GM18517 (cell line): ENCODE measurements at regions not wholly inside any gene's neighbourhood (a gene's known extent, or its start where the extent isn't known, plus 50 kb on each side); places are given as distances from the start of the nearest gene placed in this dataset.

Source experiments
- ATAC-seq: cut with Tn5 transposase; IDR thresholded peaks from one replicate; pipeline ENCODE4 v1.9.1; 2021; ENCODE audit warnings: mild to moderate bottlenecking, moderate library complexity; ENCODE audit not compliant: unreplicated experiment

DNA sequence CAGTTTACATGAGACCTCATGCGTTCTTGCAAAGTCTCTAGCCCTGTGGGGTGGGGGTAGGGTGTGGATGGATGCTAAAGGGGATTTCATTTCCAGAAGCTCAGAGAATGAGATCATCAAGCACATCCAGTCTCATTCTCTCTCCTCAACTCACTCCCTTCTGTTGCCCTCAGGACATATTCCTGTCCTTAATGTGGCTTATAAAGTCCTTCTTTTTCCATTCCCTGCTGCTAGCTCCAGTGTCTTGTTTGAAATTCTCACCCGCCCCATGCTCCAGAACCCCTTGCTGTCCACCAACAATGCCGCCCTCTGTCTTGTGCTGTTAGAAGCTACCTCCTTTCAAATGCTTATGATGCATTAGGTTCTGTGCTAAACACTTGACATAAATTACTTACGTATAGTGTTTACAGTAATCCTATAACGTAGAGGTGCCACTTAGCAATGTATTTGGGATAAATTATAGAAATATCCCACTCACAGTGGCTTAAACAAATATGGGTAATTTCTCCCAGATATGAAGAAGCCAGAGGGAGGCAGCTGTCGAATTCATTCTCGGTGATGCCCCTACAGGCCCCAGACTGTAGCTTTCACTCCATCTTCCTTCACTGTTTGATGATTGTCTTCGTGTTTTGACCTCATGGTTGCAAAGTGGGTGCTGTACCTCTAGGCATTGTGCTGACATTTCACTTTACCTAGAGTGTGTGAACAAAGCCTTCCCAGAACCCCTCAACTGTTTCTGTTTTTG, 273.1 kb upstream of the TBL1XR1 start:
- no peak for ATAC-seq

GRCh38 chr3:177471733-177472480, 274.6 kb upstream of the TBL1XR1 start:
- no peak for ATAC-seq

GRCh38 chr3:177473184-177473583, 275.9 kb upstream of the TBL1XR1 start:
- ATAC-seq = no peak

GRCh38 chr3:177473903-177474302, 276.6 kb upstream of the TBL1XR1 start:
- ATAC-seq = no peak

DNA sequence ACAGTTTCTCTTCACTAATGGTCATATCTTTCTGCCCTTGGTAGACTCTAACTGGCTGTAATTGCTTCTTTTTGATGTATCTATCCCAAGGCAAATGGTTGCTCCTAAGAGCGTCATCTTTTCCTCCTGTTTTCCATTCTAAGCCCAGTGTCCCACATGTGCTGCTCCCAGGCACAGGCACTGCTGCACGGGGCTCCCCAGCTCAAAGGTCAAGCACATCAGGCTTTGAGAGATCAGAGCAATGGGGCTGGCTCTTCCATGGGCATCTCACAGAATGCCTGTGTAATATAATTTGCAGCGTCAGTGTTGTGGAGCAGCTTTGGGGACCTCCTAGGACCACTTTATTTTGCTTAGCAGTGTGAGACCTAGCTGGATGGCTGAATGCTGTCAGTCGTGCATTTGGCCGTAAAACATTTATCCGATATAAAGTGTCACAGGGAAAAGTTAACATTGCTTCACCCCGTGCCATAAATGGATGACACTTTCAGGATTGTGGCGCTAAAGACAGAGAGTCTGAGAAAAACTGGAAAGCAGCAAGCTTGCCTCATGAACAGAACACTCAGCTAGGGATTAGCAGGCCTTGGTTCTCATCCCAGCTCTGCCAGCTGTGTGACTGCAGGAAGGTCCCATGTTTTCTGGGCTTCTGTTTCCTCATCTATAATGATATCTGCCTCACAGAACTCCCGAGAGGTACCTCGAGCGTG, 277.5 kb upstream of the TBL1XR1 start:
- no peak for ATAC-seq

- no peak for ATAC-seq
Observed at GRCh38 chr3:177475356-177475665, 278.0 kb upstream of the TBL1XR1 start.

- ATAC-seq = no peak
Observed at GRCh38 chr3:177476495-177476894, 279.2 kb upstream of the TBL1XR1 start.

- ATAC-seq = no peak
Observed at GRCh38 chr3:177476921-177477435, 279.7 kb upstream of the TBL1XR1 start.

- no peak for ATAC-seq
Observed at GRCh38 chr3:177478170-177478867, 281.0 kb upstream of the TBL1XR1 start.

GRCh38 chr3:177479630-177480029, 282.3 kb upstream of the TBL1XR1 start:
- ATAC-seq = no peak

DNA sequence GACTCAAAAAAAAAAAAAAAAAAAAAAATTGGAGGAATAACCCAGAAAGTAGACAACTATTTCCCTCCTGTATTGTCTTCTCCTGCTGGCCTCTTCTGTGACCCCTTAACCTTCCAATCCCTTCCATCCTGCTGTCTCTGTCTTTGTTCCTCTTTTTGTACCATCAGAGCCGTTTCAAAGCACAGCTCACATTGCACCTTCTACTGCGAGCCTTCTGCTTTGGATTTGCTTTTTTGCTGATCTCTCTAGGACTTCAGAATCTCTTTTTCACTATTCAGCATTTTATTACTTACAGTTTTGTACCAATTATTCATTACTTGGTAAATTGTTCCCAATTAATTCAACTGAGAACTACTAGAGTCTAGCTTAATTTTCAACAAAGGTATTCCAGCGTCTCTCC, 284.0 kb upstream of the TBL1XR1 start:
- ATAC-seq = no peak

DNA sequence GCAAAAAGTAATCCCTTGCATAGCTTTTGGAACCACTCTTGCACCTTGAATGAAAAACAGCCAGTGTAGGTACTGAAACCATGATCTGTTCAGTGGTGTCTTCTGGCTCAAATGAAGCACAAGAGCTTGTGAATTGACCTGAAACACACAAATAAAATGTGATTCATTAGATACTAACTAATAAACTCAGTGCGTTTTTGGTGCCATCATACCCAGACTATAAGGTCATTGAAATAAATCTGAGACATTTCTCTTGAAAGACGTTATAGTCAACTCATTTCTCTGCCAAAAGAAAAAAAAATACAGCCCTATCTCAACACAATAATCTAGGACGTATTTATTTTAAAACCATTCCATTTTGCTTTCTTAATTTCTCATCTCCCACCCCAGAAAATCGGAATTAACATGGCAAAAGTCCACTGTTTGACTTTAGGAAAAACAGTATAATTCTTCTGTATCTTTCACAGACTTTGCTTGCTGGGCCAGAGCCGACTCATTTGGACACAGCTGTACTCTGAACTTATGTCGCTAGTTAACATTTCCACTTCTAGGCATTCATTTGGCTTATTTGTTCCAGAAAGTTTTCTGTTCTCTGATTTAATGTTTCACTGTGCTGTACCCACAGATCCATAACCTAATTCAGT, 284.9 kb upstream of the TBL1XR1 start:
- no peak for ATAC-seq

- ATAC-seq = no peak
Observed at GRCh38 chr3:177483182-177483967, 286.1 kb upstream of the TBL1XR1 start.

DNA sequence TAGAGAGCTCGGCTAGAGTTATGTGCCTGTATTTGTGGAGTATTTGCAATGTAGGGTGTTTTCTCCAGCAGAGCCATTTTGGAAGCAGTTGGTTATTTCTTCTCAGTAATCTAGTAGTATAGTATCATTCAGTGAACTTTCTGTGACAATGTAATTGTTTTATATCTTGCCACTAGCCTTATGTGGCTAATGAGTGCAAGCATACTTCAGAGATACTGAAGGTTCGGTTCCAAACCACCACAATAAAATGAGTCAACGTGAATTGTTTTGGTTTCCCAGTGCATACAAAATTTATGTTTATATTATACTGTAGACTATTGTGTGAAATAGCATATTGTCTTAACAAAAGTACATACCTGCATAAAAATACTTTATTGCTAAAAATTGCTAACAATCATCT, 286.9 kb upstream of the TBL1XR1 start:
- ATAC-seq = no peak

- ATAC-seq = no peak
Observed at GRCh38 chr3:177484926-177485325, 287.6 kb upstream of the TBL1XR1 start.

DNA sequence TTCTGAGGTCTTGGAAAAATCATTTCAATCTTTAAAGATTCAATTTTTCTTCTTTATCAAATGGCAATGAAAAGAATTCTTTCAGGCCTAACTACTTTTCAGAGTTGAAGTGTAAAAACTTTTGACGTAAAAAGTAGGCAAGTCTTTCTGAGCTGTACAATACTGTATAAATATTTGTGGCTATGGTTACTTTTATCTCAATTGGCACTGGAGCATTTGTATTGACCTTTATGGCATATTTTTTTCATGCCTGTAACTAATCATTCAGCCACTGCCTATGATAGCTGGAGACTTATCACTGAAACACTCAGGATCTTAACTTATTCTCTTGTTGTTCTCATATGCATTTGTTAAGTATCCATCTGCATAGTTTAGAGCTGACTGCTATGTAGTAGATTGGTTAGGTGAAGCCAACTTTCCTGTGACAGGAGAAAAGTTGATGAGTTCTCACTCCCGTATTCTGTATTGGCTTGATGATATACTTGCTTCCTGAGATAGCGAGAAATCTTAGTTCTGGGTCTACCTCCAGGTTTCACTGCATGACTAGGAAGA, 290.4 kb upstream of the TBL1XR1 start:
- no peak for ATAC-seq

- ATAC-seq = no peak
Observed at GRCh38 chr3:177488740-177489139, 291.5 kb upstream of the TBL1XR1 start.

GRCh38 chr3:177490626-177491025, 293.3 kb upstream of the TBL1XR1 start:
- no peak for ATAC-seq

DNA sequence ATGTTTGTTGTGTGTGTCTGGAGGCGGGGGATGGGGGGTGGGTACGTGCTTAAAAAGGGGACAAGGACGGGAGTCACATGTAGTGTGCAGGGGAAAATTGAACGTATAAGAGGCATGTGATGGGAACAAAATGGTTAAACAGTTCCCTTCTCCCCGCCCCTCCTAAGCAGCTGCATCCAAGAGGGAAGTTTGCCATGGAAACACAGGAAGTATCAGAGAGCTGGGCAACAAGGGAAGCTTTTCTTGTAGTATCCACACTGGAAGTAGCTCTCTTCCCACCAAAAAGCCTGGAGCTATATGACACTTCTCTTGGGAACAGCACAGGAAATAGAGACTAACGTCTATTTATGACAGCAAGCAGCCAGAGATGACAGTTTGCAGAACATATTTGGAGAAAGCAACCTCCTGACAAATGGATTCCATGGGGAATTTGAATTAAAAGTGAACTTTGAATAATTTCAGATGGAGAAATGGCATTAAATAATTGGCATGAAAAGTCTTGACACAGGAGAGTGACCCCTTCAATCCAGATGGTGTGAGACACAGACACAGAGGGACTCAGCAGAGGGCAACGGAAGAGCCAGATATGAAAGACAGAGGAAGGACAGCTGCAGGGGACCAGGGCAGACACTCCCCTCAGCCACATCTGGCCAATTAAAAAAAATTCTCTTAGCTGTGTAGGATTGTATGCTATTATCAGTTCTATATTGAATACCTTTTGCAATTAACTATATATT, 294.2 kb upstream of the TBL1XR1 start:
- ATAC-seq = no peak
